Adrenal gland (tissue), 5 donors: ENCODE measurements at regions not wholly inside any gene's neighbourhood (a gene's known extent, or its start where the extent isn't known, plus 50 kb on each side); places are given as distances from the start of the nearest gene placed in this dataset.

Source experiments
- POLR2A ChIP-seq, 2 donors: fragments of 450-650 bp; IDR thresholded peaks; one replicate each; pipeline ENCODE4 v1.6.1; 2017; ENCODE audit warnings: antibody characterized with exemption in 2 of 2, mild to moderate bottlenecking in 2 of 2, moderate library complexity in 1 of 2
- TF ChIP-seq, protein P1 (sequence below), 6 experiments: fragments of 450-650 bp in 4 of 6; fragments of 200-600 bp in 2 of 6; sonication (generic) in 1 of 6; IDR thresholded peaks; 1 replicate in 5 of 6; 2 replicates in 1 of 6; pipeline versions ENCODE4 v1.5.1 to v1.8.0; 2016 to 2021; ENCODE audit warnings: antibody characterized with exemption in 6 of 6, mild to moderate bottlenecking in 2 of 6, moderate library complexity in 1 of 6
- donor health status: DM: no; HTN: no; CAD: no.

GRCh38 chrX:7446815-7447214, 298.9 kb upstream of the PUDP start:
- TF ChIP-seq, protein P1, sequence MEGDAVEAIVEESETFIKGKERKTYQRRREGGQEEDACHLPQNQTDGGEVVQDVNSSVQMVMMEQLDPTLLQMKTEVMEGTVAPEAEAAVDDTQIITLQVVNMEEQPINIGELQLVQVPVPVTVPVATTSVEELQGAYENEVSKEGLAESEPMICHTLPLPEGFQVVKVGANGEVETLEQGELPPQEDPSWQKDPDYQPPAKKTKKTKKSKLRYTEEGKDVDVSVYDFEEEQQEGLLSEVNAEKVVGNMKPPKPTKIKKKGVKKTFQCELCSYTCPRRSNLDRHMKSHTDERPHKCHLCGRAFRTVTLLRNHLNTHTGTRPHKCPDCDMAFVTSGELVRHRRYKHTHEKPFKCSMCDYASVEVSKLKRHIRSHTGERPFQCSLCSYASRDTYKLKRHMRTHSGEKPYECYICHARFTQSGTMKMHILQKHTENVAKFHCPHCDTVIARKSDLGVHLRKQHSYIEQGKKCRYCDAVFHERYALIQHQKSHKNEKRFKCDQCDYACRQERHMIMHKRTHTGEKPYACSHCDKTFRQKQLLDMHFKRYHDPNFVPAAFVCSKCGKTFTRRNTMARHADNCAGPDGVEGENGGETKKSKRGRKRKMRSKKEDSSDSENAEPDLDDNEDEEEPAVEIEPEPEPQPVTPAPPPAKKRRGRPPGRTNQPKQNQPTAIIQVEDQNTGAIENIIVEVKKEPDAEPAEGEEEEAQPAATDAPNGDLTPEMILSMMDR (IDR thresholded peaks at IDR 0.05) = no peak
- TF ChIP-seq POLR2A (IDR thresholded peaks at IDR 0.05) = no peak
